Left ventricle myocardium inferior (tissue), 1 donor: ENCODE measurements at regions not wholly inside any gene's neighbourhood (a gene's known extent, or its start where the extent isn't known, plus 50 kb on each side); places are given as distances from the start of the nearest gene placed in this dataset.

Experiments
- DNase-seq: peaks from one replicate; pipeline ENCODE4 v3.0.0-alpha.2; 2020
- H3K27ac ChIP-seq: fragments of 200-600 bp; replicated peaks from 2 replicates; pipeline ENCODE4 v1.8.0; 2021
- H3K27me3 ChIP-seq: fragments of 200-600 bp; 2 replicates; pipeline ENCODE4 v1.8.0; 2021; ENCODE audit warnings: low read depth
- H3K36me3 ChIP-seq: fragments of 200-600 bp; 2 replicates; pipeline ENCODE4 v1.8.0; 2021
- H3K4me1 ChIP-seq: fragments of 200-600 bp; 2 replicates; pipeline ENCODE4 v1.8.0; 2021
- H3K4me3 ChIP-seq: fragments of 200-600 bp; 2 replicates; pipeline ENCODE4 v1.8.0; 2021; ENCODE audit warnings: mild to moderate bottlenecking, moderate library complexity
- H3K9me3 ChIP-seq: fragments of 200-600 bp; replicated peaks from 2 replicates; pipeline ENCODE4 v1.8.0; 2021
- intact Hi-C: fragments of 100-400 bp; cut with micrococcal nuclease; formaldehyde crosslinking; loops from one replicate; pipeline ENCODE4 v1.11.0; 2022
- TF ChIP-seq, protein P1 (sequence below): fragments of 200-600 bp; IDR thresholded peaks from 2 replicates; pipeline ENCODE4 v1.8.0; 2021; ENCODE audit warnings: antibody characterized with exemption, mild to moderate bottlenecking, borderline replicate concordance
- donor health status: DM: no; HTN: yes; CAD: no; lungs with severe emphysema.

DNA sequence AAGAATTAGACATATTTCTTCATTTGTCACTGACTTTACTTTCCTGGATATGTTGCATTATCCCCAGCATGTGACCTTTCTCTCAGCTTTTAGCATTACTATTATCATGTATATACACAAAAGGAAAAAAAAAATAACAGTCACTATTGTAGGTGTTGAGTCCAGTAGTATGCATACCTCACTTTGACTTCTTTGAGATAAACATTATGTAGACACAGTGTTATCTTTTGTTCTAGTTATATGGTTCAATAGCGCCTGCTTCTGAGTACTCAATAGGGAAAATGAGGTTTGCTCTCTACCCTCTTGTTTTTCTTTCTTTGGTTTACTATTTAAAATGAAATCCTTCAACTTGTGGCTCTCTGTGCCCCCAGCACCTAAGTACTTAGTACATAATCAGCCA lies 409.6 kb upstream of the PKN2 start:
- H3K4me1 ChIP-seq: no peaks in the 10 kb centered on the region
- H3K36me3 ChIP-seq: no peaks in the 10 kb centered on the region
- TF ChIP-seq, protein P1, sequence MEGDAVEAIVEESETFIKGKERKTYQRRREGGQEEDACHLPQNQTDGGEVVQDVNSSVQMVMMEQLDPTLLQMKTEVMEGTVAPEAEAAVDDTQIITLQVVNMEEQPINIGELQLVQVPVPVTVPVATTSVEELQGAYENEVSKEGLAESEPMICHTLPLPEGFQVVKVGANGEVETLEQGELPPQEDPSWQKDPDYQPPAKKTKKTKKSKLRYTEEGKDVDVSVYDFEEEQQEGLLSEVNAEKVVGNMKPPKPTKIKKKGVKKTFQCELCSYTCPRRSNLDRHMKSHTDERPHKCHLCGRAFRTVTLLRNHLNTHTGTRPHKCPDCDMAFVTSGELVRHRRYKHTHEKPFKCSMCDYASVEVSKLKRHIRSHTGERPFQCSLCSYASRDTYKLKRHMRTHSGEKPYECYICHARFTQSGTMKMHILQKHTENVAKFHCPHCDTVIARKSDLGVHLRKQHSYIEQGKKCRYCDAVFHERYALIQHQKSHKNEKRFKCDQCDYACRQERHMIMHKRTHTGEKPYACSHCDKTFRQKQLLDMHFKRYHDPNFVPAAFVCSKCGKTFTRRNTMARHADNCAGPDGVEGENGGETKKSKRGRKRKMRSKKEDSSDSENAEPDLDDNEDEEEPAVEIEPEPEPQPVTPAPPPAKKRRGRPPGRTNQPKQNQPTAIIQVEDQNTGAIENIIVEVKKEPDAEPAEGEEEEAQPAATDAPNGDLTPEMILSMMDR: no peak
- H3K4me3 ChIP-seq: no peak overlapping the region
- intact Hi-C loops: no loop called here
- no peak for DNase-seq
- H3K27ac ChIP-seq: no peak overlapping the region
- no peaks in the 10 kb centered on the region for H3K9me3 ChIP-seq
- H3K27me3 ChIP-seq: no peaks in the 10 kb centered on the region

DNA sequence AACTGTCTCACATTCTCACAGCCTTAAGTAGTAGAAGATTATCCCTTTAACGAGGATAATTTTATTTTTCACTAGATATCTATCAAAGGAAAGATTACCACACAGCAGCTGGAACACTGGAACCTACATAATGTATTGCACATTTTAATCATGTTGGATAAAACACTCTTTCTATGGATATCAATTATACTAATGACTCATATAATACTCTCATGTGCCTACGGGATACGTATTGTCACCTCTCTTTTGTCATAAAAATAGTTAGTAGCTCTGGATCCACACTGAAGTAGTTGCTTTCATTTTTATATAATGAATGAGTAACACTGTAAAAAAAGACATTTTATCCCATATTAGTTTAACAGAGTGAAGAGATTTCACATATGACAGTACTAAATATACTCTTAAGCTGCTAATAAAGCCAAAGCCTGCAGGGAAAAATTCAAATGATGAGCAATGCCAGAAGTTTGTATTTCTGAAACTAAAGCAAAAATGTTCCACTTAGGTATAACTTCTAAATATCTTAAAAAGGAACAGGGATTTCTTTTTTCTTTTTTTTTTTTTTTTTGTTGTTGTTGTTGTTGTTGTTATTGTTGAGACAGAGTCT lies 408.7 kb upstream of the PKN2 start:
- intact Hi-C loops: no loop called here
- H3K27me3 ChIP-seq: no peaks in the 10 kb centered on the region
- no peak overlapping the region for H3K4me3 ChIP-seq
- TF ChIP-seq, protein P1: no peak
- H3K9me3 ChIP-seq: no peaks in the 10 kb centered on the region
- no peaks in the 10 kb centered on the region for H3K36me3 ChIP-seq
- H3K4me1 ChIP-seq: no peaks in the 10 kb centered on the region
- no peak overlapping the region for H3K27ac ChIP-seq
- no peak for DNase-seq

DNA sequence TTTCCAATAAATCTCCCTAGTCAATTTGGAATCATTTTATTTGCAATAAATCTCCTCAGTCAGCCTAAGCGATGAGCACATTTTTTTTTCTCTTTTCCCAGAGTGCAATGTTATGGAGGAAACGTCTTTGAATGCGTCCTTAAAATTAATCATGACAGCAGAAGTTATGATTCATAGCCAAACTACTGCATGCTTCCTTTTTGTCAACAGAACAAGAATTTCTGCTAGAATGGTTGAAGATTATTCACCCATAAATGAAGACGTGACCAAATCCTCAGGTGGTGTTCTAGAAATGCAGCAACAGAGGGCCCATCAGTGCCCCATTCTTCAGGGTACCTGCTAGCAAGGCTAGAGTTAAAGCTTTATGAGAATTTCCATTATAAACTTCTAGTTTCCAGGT lies 407.9 kb upstream of the PKN2 start:
- TF ChIP-seq, protein P1: no peak
- intact Hi-C loops: no loop called here
- H3K27me3 ChIP-seq: no peaks in the 10 kb centered on the region
- H3K9me3 ChIP-seq: no peaks in the 10 kb centered on the region
- H3K4me3 ChIP-seq: no peak overlapping the region
- no peaks in the 10 kb centered on the region for H3K36me3 ChIP-seq
- no peaks in the 10 kb centered on the region for H3K4me1 ChIP-seq
- H3K27ac ChIP-seq: no peak overlapping the region
- no peak for DNase-seq

DNA sequence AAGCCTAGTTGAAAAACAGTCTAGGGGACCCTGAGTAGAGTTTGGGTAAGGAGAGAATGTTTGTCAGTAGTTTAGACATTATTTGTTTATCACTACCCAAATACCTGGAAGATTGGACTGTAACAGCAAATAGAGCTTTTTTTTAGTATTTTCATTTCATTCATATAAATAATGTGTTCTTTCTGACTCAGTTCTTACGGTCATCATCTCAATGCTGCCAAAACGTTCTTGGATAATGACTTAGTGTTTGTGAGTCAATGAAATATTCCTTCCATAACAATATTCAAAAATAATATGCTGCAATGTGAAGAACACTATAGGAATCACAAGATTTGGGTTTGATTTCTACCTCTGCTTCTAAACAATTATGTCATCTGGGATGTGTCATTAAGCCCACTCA lies 400.0 kb upstream of the PKN2 start:
- no peak for DNase-seq
- Histone ChIP-seq H3K27me3 (no peaks in the 10 kb centered on the region), H3K4me3 (no peak overlapping the region), H3K36me3 (no peaks in the 10 kb centered on the region), H3K4me1 (no peaks in the 10 kb centered on the region), H3K9me3 (no peaks in the 10 kb centered on the region), H3K27ac (no peak overlapping the region)
- TF ChIP-seq, protein P1: no peak
- intact Hi-C loops: no loop called here

DNA sequence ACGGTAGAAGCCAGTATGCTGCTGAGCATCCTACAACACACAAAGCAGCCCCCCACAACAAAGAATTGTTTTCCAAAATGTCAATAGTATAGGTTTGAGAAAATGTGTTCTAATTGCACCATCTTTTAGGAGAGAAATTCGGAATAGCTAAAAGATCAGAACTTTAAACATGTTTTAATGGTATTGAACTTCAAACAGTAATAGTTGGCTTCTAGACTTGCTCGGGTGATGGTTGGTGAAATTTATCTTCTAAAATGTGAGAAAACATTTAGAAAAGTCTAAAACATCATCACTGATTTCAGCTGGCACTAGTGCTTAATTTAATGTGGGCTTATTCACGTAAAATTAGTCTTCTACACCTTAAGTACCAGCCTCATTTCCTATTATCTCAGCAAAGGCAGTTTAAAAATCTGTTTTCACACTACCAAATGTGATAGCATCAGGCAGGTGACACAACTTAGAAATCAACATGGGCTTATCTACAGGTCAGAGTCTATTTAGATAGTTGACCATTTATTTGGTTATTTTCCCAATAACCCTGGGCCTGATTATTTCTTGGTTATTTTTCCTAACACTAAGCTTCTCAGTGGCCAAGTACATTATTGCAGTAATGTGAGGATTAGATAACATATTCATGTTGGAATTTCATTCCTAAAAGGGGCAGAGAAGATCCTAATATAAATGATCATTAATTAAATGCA lies 399.3 kb upstream of the PKN2 start:
- TF ChIP-seq, protein P1: no peak
- Histone ChIP-seq H3K27me3 (no peaks in the 10 kb centered on the region), H3K9me3 (no peaks in the 10 kb centered on the region), H3K27ac (no peak overlapping the region), H3K4me1 (no peaks in the 10 kb centered on the region), H3K36me3 (no peaks in the 10 kb centered on the region), H3K4me3 (no peak overlapping the region)
- intact Hi-C loops: no loop called here
- no peak for DNase-seq
